Lung (tissue), 11 donors: ENCODE measurements at regions not wholly inside any gene's neighbourhood (a gene's known extent, or its start where the extent isn't known, plus 50 kb on each side); places are given as distances from the start of the nearest gene placed in this dataset.

ENCODE experiments used
- ATAC-seq: fragments of 200-7000 bp; cut with Tn5 transposase; one replicate; pipeline ENCODE4 v1.9.1; 2020; ENCODE audit warnings: moderate number of reproducible peaks; ENCODE audit not compliant: insufficient read depth, low FRiP score
- DNase-seq, 3 donors: peaks; one replicate each; pipeline ENCODE4 v3.0.0-alpha.2; 2013 to 2017
- H3K27ac ChIP-seq, 2 donors: one replicate each; pipeline ENCODE4 v1.5.1; 2013; ENCODE audit warnings: mild to moderate bottlenecking in 2 of 2, moderate library complexity in 2 of 2, control low read depth in 1 of 2, inconsistent platforms in 1 of 2, low read depth in 1 of 2, low read length in 1 of 2
- H3K27me3 ChIP-seq, 3 donors: one replicate each; pipeline ENCODE4 v1.5.1; 2013; ENCODE audit warnings: low read length in 2 of 3; ENCODE audit not compliant: control insufficient read depth in 3 of 3, insufficient read depth in 3 of 3
- H3K36me3 ChIP-seq, 4 donors: one replicate each; pipeline ENCODE4 v1.5.1; 2013; ENCODE audit warnings: low read length in 4 of 4, mild to moderate bottlenecking in 1 of 4, moderate library complexity in 1 of 4; ENCODE audit not compliant: control insufficient read depth in 4 of 4, insufficient read depth in 4 of 4
- H3K4me1 ChIP-seq, 5 donors: one replicate each; pipeline ENCODE4 v1.5.1; 2013; ENCODE audit warnings: low read length in 5 of 5, mild to moderate bottlenecking in 2 of 5, moderate library complexity in 1 of 5; ENCODE audit not compliant: control insufficient read depth in 5 of 5, insufficient read depth in 5 of 5
- H3K4me3 ChIP-seq: one replicate; pipeline ENCODE4 v1.5.1; 2013; ENCODE audit warnings: mild to moderate bottlenecking, control low read depth, moderate library complexity
- H3K9ac ChIP-seq, 2 donors: one replicate each; pipeline ENCODE4 v1.5.1; 2013; ENCODE audit warnings: low read length in 2 of 2, control low read depth in 1 of 2; ENCODE audit not compliant: insufficient read depth in 1 of 2
- H3K9me3 ChIP-seq, 4 donors: one replicate each; pipeline ENCODE4 v1.5.1; 2013; ENCODE audit warnings: low read length in 3 of 4, mild to moderate bottlenecking in 1 of 4, moderate library complexity in 1 of 4; ENCODE audit not compliant: control insufficient read depth in 4 of 4, insufficient read depth in 3 of 4
- WGBS, 2 donors: extraction: QIAGEN DNeasy Blood & Tissue Kit; methylation state at CpG; one replicate each; pipeline ENCODE4 v1.1.7; 2013; 5-methylcytosine and 5-hydroxymethylcytosine counted together
- TF ChIP-seq, protein P1 (sequence below): IDR thresholded peaks from 2 replicates; pipeline ENCODE4 v1.5.1; 2012; ENCODE audit warnings: mild to moderate bottlenecking; ENCODE audit errors: control extremely low read depth, extremely low read depth
- donor health status: control.
- donor health status: control.
- donor health status: Bipolar disorder and iron deficiency.
- donor health status: healthy.
- donor health status: DM: yes; HTN: yes; CAD: no.

DNA sequence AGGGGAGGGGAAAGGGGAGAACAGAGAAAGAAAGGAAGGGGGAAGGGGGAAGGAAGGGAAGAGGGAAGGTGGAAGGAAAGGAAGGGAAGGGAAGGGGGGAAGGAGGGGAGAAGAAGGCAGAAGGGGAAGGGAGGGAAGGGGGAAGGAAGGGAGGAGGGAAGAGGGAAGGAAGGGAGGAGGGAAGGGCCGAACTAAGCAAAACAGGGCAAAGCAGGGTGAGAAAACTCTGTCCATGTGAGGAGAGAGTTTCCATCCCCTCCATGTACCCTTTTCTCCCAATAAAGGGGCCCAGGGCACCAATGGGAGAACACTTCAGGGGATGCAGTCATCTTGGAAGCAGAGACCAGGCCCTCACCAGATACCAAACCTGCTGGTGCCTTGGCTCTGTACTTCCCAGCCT is 256.8 kb upstream of the CDH5 start:
- Histone ChIP-seq H3K36me3 (peaks cover 0 to 3% (median 0%) of the 10 kb centered on the region in 4 donors), H3K4me3 (no peak overlapping the region), H3K27me3 (no peaks in the 10 kb centered on the region), H3K9me3 (peaks cover 0 to under 1% (median 0%) of the 10 kb centered on the region in 4 donors), H3K27ac (no peak overlapping the region), H3K4me1 (no peaks in the 10 kb centered on the region), H3K9ac (no peak overlapping the region)
- no peak for ATAC-seq
- WGBS, 2 donors, result 45 to 79% methylated on average over 1 of the region's 1 CpG
- DNase-seq, result no peak
- TF ChIP-seq, protein P1, sequence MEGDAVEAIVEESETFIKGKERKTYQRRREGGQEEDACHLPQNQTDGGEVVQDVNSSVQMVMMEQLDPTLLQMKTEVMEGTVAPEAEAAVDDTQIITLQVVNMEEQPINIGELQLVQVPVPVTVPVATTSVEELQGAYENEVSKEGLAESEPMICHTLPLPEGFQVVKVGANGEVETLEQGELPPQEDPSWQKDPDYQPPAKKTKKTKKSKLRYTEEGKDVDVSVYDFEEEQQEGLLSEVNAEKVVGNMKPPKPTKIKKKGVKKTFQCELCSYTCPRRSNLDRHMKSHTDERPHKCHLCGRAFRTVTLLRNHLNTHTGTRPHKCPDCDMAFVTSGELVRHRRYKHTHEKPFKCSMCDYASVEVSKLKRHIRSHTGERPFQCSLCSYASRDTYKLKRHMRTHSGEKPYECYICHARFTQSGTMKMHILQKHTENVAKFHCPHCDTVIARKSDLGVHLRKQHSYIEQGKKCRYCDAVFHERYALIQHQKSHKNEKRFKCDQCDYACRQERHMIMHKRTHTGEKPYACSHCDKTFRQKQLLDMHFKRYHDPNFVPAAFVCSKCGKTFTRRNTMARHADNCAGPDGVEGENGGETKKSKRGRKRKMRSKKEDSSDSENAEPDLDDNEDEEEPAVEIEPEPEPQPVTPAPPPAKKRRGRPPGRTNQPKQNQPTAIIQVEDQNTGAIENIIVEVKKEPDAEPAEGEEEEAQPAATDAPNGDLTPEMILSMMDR, result no peak

DNA sequence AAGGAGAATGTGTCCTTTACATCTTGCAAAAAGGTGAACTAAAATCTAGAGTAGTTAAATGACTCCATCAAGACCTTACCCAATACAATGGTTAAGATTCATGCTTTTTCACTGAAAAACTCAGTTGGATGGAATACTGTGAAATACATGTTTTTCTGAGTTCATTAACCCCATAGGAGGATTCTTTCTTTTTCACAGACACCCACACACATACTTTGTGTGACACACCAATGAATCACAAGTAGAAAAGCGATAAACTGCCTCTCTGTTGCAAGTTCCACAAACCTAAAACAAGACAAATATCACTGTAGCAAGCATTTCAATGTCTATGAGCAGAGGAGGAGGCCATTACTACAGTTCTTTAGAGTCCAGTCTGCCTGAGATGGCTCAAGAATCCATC is 258.8 kb upstream of the CDH5 start:
- DNase-seq, result no peak
- 80 to 96% methylated on average over 1 of the region's 1 CpG for WGBS, 2 donors
- Histone ChIP-seq H3K36me3 (peaks cover 0 to under 1% (median 0%) of the 10 kb centered on the region in 4 donors), H3K27me3 (no peaks in the 10 kb centered on the region), H3K27ac (no peak overlapping the region), H3K9me3 (peaks cover 0 to 2% (median 0%) of the 10 kb centered on the region in 4 donors), H3K9ac (no peak overlapping the region), H3K4me1 (peaks cover 0 to 8% (median 0%) of the 10 kb centered on the region in 5 donors), H3K4me3 (no peak overlapping the region)
- TF ChIP-seq, protein P1, result no peak
- peak; percentile 56 for ATAC-seq

DNA sequence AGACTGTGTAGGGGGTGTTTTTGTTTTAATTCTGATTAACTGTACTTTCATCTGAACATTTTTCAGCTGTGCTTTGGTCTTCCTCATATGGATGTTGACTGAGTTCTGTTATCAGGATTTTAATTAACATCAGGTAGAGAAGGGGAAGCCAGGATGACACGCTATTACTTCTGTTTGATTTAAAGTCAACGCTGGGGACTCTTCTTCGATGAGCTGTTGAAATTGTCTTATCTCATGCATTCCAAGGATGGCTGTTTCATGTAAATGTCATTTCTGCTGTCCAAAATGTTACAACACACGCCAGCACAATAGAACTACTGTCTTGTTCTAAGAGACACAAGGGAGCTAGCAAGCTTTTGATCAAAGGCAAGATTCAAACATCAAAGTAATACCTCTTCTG is 263.3 kb upstream of the CDH5 start:
- no peaks in the 10 kb centered on the region for H3K27me3 ChIP-seq
- no peak overlapping the region for H3K27ac ChIP-seq
- peaks cover 0 to 10% (median 0%) of the 10 kb centered on the region in 5 donors for H3K4me1 ChIP-seq
- TF ChIP-seq, protein P1, result no peak
- 50 to 66% methylated on average over 4 of the region's 4 CpGs for WGBS, 2 donors
- no peak overlapping the region for H3K9ac ChIP-seq
- ATAC-seq (no peak), DNase-seq (peak in 2 of 3 donors; percentile 43 to 80)
- no peak overlapping the region for H3K4me3 ChIP-seq
- peaks cover 0 to 2% (median 0%) of the 10 kb centered on the region in 4 donors for H3K36me3 ChIP-seq
- H3K9me3 ChIP-seq, result peaks cover 0 to 2% (median 0%) of the 10 kb centered on the region in 4 donors

DNA sequence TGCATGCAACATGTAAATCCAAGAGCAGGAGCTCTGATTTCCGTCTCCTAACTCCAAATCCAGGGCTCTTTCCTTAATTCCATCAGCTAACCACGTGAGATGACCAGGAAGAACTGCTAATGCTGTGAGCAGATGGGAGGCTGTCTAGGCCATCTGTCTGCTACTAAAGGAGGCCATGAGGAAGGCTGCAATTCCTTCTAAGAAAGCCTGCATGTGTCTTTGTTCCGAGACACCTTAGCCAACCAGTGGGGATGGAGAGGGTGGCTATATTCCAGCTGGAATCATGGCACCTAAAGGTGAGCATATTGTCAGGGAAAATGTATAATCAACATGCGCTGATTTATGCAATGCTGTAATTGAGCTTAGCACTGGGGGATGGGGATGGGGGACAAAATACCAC is 267.2 kb upstream of the CDH5 start:
- TF ChIP-seq, protein P1, result no peak
- Histone ChIP-seq H3K27me3 (no peaks in the 10 kb centered on the region), H3K4me3 (no peak overlapping the region), H3K9me3 (no peaks in the 10 kb centered on the region), H3K27ac (no peak overlapping the region), H3K36me3 (peaks cover 0 to 2% (median 0%) of the 10 kb centered on the region in 4 donors), H3K4me1 (peaks cover 0 to 16% (median 0%) of the 10 kb centered on the region in 5 donors), H3K9ac (no peak overlapping the region)
- ATAC-seq (no peak), DNase-seq (no peak)
- 85% methylated on average over 4 of the region's 4 CpGs for whole genome bisulfite sequencing, 2 donors
